PC-3 (cell line): ENCODE measurements at regions not wholly inside any gene's neighbourhood (a gene's known extent, or its start where the extent isn't known, plus 50 kb on each side); places are given as distances from the start of the nearest gene placed in this dataset.
A peak's percentile ranks its signal among the peaks of the same experiment; 100 is the strongest.

Source experiments
- ATAC-seq: fragments of 200-7000 bp; cut with Tn5 transposase; 2 replicates; pipeline ENCODE4 v1.9.1; 2020; ENCODE audit warnings: mild to moderate bottlenecking, moderate library complexity
- BruUV-seq: library from RNA; stranded (reverse); fragments of 400-500 nt; replicated peaks from 2 replicates; lab custom pipeline; 2021; lab: Mats Ljungman, UMichigan
- CTCF ChIA-PET: fragments of 300-600 bp; sonication (Branson Sonifier 250); formaldehyde crosslinking; loops from one replicate; lab custom pipeline; 2022; ENCODE audit warnings: antibody characterized with exemption; lab: Charles Lee
- POLR2A ChIA-PET: fragments of 300-600 bp; sonication (Branson Sonifier 250); formaldehyde crosslinking; loops from one replicate; lab custom pipeline; 2022; ENCODE audit warnings: antibody characterized with exemption; ENCODE audit not compliant: unreplicated experiment; lab: Charles Lee
- DNase-seq: peaks from one replicate; pipeline ENCODE4 v3.0.0-alpha.2; 2015
- H2AFZ ChIP-seq: fragments of 300-600 bp; sonication (generic); 2 replicates; pipeline ENCODE4 v1.6.0; 2016; ENCODE audit warnings: antibody characterized with exemption, low read length
- H3F3A ChIP-seq: fragments of 300-600 bp; sonication (generic); one replicate; pipeline ENCODE4 v1.6.0; 2017; ENCODE audit warnings: antibody characterized with exemption, low read length, control low read depth, mild to moderate bottlenecking; ENCODE audit not compliant: unreplicated experiment
- H3K27ac ChIP-seq: fragments of 300-600 bp; sonication (generic); 2 replicates; pipeline ENCODE4 v1.5.1; 2016; ENCODE audit warnings: mild to moderate bottlenecking, low read length
- H3K27me3 ChIP-seq: fragments of 300-600 bp; sonication (generic); 2 replicates; pipeline ENCODE4 v1.6.1; 2016; ENCODE audit warnings: low read length, mixed read lengths
- H3K36me3 ChIP-seq: fragments of 300-600 bp; sonication (generic); 2 replicates; pipeline ENCODE4 v1.6.1; 2016; ENCODE audit warnings: low read depth, mixed run types, low read length, mixed read lengths
- H3K4me1 ChIP-seq: fragments of 300-600 bp; sonication (generic); 2 replicates; pipeline ENCODE4 v1.5.1; 2016; ENCODE audit warnings: low read length; ENCODE audit not compliant: insufficient read depth
- H3K4me2 ChIP-seq: fragments of 300-600 bp; sonication (generic); 2 replicates; pipeline ENCODE4 v1.6.0; 2016; ENCODE audit warnings: low read length
- H3K4me3 ChIP-seq: fragments of 300-600 bp; sonication (generic); 2 replicates; pipeline ENCODE4 v1.5.1; 2016; ENCODE audit warnings: mild to moderate bottlenecking, low read length, mixed read lengths
- H3K79me2 ChIP-seq: fragments of 300-600 bp; sonication (generic); 2 replicates; pipeline ENCODE4 v1.6.1; 2017; ENCODE audit warnings: low read length, mixed read lengths
- H3K9ac ChIP-seq: fragments of 300-600 bp; sonication (generic); 2 replicates; pipeline ENCODE4 v1.6.0; 2016; ENCODE audit warnings: mild to moderate bottlenecking, low read length
- H3K9me2 ChIP-seq: fragments of 300-600 bp; sonication (generic); replicated peaks from 2 replicates; pipeline ENCODE4 v1.6.1; 2016; ENCODE audit warnings: mixed run types, low read length, mixed read lengths
- H3K9me3 ChIP-seq: fragments of 300-600 bp; sonication (generic); 2 replicates; pipeline ENCODE4 v1.6.1; 2016; ENCODE audit warnings: low read length, mixed read lengths
- H4K20me1 ChIP-seq: fragments of 300-600 bp; sonication (generic); 2 replicates; pipeline ENCODE4 v1.6.1; 2016; ENCODE audit warnings: low read length, mixed read lengths
- EZH2 ChIP-seq: fragments of 300-600 bp; sonication (generic); IDR thresholded peaks from one replicate; pipeline ENCODE4 v1.6.1; 2017; ENCODE audit warnings: antibody characterized with exemption, mild to moderate bottlenecking, low read length; ENCODE audit not compliant: unreplicated experiment
- EZH2phosphoT487 ChIP-seq: fragments of 300-600 bp; sonication (generic); IDR thresholded peaks from 2 replicates; pipeline ENCODE4 v1.6.1; 2018; ENCODE audit warnings: mild to moderate bottlenecking, antibody characterized with exemption, low read length, borderline replicate concordance
- intact Hi-C: fragments of 100-400 bp; cut with micrococcal nuclease; formaldehyde crosslinking; loops from 2 replicates; pipeline ENCODE4 v1.9.0; 2023
- TF ChIP-seq, protein P1 (sequence below): fragments of 300-600 bp; sonication (generic); conservative IDR thresholded peaks from 2 replicates; pipeline ENCODE4 v1.5.1; 2017; ENCODE audit warnings: antibody characterized with exemption, low read depth, mild to moderate bottlenecking, low read length

DNA sequence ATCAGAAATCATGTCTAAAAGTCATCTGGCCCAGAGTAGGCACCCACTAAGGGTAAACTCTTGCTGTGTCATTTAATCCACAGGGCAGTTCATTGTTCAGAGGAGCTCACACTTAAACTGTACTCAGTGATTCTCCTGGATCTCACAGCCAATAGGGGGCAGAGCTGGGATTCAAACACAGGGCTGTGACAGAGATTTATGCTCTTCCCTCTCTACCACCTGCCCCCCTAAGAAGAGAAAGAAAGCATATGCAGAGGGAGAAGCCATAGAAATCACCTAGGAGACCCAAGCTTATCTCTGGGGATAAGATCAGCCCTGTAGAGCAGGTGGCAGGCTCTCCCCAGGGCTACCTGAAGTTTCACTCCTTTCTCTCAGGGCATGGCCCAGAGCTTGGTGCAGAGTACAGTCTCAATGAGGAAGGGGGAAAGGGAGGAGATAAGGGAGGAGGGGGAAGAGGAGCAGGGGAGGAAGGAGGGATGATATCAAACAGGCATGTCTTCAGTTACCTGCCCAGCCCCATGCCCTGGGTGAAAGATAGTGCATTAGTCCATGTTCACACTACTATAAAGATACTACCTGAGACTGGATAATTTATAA lies 51.8 kb upstream of the ADPGK start:
- Histone ChIP-seq H3K36me3 (no peaks in the 10 kb centered on the region), H3K4me2 (no peak overlapping the region), H3K9me2 (no peaks in the 10 kb centered on the region), H3K9me3 (no peaks in the 10 kb centered on the region), H2AFZ (no peak overlapping the region), H3K4me1 (no peaks in the 10 kb centered on the region), H4K20me1 (no peaks in the 10 kb centered on the region), H3K27me3 (peaks cover 41% of the 10 kb centered on the region), H3K4me3 (no peak overlapping the region), H3K27ac (no peak overlapping the region), H3F3A (no peaks in the 10 kb centered on the region), H3K9ac (no peak overlapping the region), H3K79me2 (no peaks in the 10 kb centered on the region)
- ChIA-PET CTCF (no interaction called here), POLR2A (no interaction called here)
- BruUV-seq = no TSS peak
- no peak for ATAC-seq
- TF ChIP-seq, protein P1, sequence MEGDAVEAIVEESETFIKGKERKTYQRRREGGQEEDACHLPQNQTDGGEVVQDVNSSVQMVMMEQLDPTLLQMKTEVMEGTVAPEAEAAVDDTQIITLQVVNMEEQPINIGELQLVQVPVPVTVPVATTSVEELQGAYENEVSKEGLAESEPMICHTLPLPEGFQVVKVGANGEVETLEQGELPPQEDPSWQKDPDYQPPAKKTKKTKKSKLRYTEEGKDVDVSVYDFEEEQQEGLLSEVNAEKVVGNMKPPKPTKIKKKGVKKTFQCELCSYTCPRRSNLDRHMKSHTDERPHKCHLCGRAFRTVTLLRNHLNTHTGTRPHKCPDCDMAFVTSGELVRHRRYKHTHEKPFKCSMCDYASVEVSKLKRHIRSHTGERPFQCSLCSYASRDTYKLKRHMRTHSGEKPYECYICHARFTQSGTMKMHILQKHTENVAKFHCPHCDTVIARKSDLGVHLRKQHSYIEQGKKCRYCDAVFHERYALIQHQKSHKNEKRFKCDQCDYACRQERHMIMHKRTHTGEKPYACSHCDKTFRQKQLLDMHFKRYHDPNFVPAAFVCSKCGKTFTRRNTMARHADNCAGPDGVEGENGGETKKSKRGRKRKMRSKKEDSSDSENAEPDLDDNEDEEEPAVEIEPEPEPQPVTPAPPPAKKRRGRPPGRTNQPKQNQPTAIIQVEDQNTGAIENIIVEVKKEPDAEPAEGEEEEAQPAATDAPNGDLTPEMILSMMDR = peak; percentile 33; the same call in 1 of the 2 replicates
- no peak for TF ChIP-seq EZH2phosphoT487
- intact Hi-C loops = no loop called here
- no peak for DNase-seq

DNA sequence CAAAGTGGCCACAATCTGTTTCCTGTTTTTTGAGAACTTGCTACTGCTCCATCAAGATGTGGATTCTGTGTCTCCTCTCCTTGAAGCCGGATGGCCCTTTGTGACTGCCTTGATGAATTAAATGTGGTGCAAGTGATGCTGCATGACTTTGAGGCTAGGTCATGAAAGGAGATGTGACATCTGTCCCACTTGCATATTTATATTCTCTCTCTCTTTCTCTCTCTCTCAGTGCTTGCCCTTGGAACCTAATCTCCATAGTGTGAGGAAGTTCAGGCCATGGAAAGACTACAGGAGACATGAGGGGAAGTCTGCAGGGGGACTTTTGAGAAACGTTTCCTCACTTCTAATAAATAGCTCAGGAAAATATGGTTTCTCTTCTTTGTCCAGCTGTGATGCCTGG lies 50.0 kb upstream of the ADPGK start:
- no peak for DNase-seq
- no peaks in the 10 kb centered on the region for H4K20me1 ChIP-seq
- no peak overlapping the region for H3K27ac ChIP-seq
- H3K9me2 ChIP-seq = no peaks in the 10 kb centered on the region
- H3K4me1 ChIP-seq = no peaks in the 10 kb centered on the region
- ChIA-PET CTCF (no interaction called here), POLR2A (no interaction called here)
- no peak for ATAC-seq
- intact Hi-C loops = no loop called here
- H3K4me3 ChIP-seq = no peak overlapping the region
- H3K27me3 ChIP-seq = peaks cover 45% of the 10 kb centered on the region
- TF ChIP-seq EZH2 (no peak), EZH2phosphoT487 (no peak)
- no peak overlapping the region for H3K9ac ChIP-seq
- no TSS peak for BruUV-seq
- H3K4me2 ChIP-seq = no peak overlapping the region
- no peak overlapping the region for H2AFZ ChIP-seq
- no peaks in the 10 kb centered on the region for H3K9me3 ChIP-seq
- no peaks in the 10 kb centered on the region for H3F3A ChIP-seq
- H3K79me2 ChIP-seq = no peaks in the 10 kb centered on the region
- no peaks in the 10 kb centered on the region for H3K36me3 ChIP-seq
